ENCODE measurements at regions not wholly inside any gene's neighbourhood (a gene's known extent, or its start where the extent isn't known, plus 50 kb on each side); places are given as distances from the start of the nearest gene placed in this dataset.
A peak's percentile ranks its signal among the peaks of the same experiment; 100 is the strongest.

DNA sequence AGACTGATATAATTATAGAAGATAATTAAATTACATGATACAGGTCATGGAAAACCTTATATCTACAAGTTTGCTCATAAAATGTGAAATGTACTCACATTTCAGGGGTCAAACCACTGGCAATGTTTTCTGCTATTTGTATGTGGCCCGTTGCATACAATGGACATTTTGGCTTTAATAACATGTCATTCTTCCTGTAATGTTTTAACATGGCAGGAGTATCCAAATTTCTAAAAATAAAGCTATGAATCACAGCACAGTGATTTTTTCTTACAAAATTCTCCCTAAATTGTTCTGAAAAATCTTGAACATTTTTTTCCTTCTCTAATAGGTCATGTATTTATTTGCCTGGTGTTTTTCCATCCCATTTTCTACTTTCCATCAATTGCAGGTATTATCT, 305.7 kb downstream of the SMOC2 start:
- Histone ChIP-seq H3K36me3 (ENCODE audit: control insufficient read depth, insufficient read depth, low read length) (no peaks in the 10 kb centered on the region), H3K27me3 (replicated peaks; ENCODE audit: control insufficient read depth, insufficient read depth, low read length) (no peaks in the 10 kb centered on the region), H3K4me1 (peaks cover 16% of the 10 kb centered on the region), H3K9me3 (no peaks in the 10 kb centered on the region), H3K4me3 (ENCODE audit: low read depth, low read length) (no peak overlapping the region)
- BruUV-seq (replicated peaks) = no TSS peak
- Mint-ChIP-seq H3K36me3 (ENCODE audit: insufficient read depth, unreplicated experiment) (no peaks in the 10 kb centered on the region), H3K4me3 (ENCODE audit: unreplicated experiment) (no peak overlapping the region), H3K27ac (ENCODE audit: unreplicated experiment) (peak overlapping the region; percentile 53), H3K4me1 (ENCODE audit: low read depth, unreplicated experiment) (no peaks in the 10 kb centered on the region), H3K27me3 (ENCODE audit: insufficient read depth, unreplicated experiment) (no peaks in the 10 kb centered on the region), H3K9me3 (ENCODE audit: unreplicated experiment) (no peaks in the 10 kb centered on the region)
- TF ChIP-seq, protein P1, sequence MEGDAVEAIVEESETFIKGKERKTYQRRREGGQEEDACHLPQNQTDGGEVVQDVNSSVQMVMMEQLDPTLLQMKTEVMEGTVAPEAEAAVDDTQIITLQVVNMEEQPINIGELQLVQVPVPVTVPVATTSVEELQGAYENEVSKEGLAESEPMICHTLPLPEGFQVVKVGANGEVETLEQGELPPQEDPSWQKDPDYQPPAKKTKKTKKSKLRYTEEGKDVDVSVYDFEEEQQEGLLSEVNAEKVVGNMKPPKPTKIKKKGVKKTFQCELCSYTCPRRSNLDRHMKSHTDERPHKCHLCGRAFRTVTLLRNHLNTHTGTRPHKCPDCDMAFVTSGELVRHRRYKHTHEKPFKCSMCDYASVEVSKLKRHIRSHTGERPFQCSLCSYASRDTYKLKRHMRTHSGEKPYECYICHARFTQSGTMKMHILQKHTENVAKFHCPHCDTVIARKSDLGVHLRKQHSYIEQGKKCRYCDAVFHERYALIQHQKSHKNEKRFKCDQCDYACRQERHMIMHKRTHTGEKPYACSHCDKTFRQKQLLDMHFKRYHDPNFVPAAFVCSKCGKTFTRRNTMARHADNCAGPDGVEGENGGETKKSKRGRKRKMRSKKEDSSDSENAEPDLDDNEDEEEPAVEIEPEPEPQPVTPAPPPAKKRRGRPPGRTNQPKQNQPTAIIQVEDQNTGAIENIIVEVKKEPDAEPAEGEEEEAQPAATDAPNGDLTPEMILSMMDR (IDR thresholded peaks at IDR 0.05; ENCODE audit: insufficient read depth in 1 of 2, low read depth in 1 of 2, low read length in 1 of 2, severe bottlenecking in 1 of 2, unreplicated experiment in 1 of 2) = no peak
- intact Hi-C loops (cut with micrococcal nuclease; ENCODE audit: unreplicated experiment) = loop anchor here (1.0 kb wide), 1 partner anchor 9 kb away; no protein-coding TSS in a partner anchor
- DNase-seq = no peak
- ChIA-PET CTCF (no interaction called here), POLR2A (no interaction called here)

DNA sequence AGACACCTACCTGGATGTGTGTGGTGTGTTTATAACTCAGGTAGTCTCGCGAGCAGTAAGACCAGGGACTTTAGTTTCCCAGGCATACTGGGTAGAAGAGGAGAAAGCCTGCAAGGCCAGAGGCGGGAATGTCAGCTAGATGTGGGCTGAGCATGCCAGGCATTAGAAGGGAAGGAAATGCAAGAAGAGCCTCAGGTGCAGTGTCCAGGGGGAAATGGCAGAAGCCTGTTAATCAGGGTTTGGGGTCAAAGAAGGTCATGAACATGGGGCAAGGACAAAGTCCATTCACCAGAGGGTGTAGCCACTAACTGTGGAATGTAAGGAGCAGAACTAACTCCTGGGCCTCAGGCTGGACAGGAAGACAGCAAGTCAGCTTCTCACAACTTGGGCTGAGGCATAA, 305.0 kb downstream of the SMOC2 start:
- no TSS peak for BruUV-seq (replicated peaks)
- Histone ChIP-seq H3K9me3 (no peaks in the 10 kb centered on the region), H3K36me3 (ENCODE audit: control insufficient read depth, insufficient read depth, low read length) (no peaks in the 10 kb centered on the region), H3K27me3 (replicated peaks; ENCODE audit: control insufficient read depth, insufficient read depth, low read length) (no peaks in the 10 kb centered on the region), H3K4me3 (ENCODE audit: low read depth, low read length) (no peak overlapping the region), H3K4me1 (peaks cover 16% of the 10 kb centered on the region)
- H3K27ac Mint-ChIP-seq (ENCODE audit: unreplicated experiment) = no peak overlapping the region
- CTCF ChIA-PET = no interaction called here
- H3K27me3 Mint-ChIP-seq (ENCODE audit: insufficient read depth, unreplicated experiment) = no peaks in the 10 kb centered on the region
- no peaks in the 10 kb centered on the region for H3K36me3 Mint-ChIP-seq (ENCODE audit: insufficient read depth, unreplicated experiment)
- POLR2A ChIA-PET = no interaction called here
- TF ChIP-seq, protein P1 (IDR thresholded peaks at IDR 0.05; ENCODE audit: insufficient read depth in 1 of 2, low read depth in 1 of 2, low read length in 1 of 2, severe bottlenecking in 1 of 2, unreplicated experiment in 1 of 2) = no peak
- intact Hi-C loops (cut with micrococcal nuclease; ENCODE audit: unreplicated experiment) = loop anchor here (1.0 kb wide), 1 partner anchor 9 kb away; no protein-coding TSS in a partner anchor
- H3K9me3 Mint-ChIP-seq (ENCODE audit: unreplicated experiment) = no peaks in the 10 kb centered on the region
- DNase-seq = peak; percentile 59 to 67
- H3K4me1 Mint-ChIP-seq (ENCODE audit: low read depth, unreplicated experiment) = no peaks in the 10 kb centered on the region
- H3K4me3 Mint-ChIP-seq (ENCODE audit: unreplicated experiment) = no peak overlapping the region

DNA sequence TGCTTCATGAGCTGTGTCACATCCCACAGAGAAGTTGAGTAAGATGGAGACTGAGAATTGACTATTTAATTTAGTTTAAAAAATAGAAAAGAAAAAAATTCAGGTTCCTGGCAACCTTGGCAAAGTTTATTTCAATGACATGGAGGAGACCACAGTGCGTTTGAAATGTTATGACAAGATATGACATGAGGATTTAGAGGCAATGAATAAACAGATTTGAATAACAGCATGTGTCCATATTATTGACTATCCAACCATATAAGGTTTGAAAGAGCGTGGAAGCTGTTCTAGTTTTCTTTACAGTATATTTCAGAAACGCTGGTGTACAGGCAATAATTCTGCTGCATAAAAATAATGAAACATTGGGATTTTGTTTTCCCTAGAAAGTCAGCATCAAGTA, 303.9 kb downstream of the SMOC2 start:
- Mint-ChIP-seq H3K36me3 (ENCODE audit: insufficient read depth, unreplicated experiment) (no peaks in the 10 kb centered on the region), H3K4me1 (ENCODE audit: low read depth, unreplicated experiment) (no peaks in the 10 kb centered on the region), H3K9me3 (ENCODE audit: unreplicated experiment) (no peaks in the 10 kb centered on the region), H3K27me3 (ENCODE audit: insufficient read depth, unreplicated experiment) (no peaks in the 10 kb centered on the region), H3K4me3 (ENCODE audit: unreplicated experiment) (no peak overlapping the region), H3K27ac (ENCODE audit: unreplicated experiment) (no peak overlapping the region)
- Histone ChIP-seq H3K4me3 (ENCODE audit: low read depth, low read length) (no peak overlapping the region), H3K27me3 (replicated peaks; ENCODE audit: control insufficient read depth, insufficient read depth, low read length) (no peaks in the 10 kb centered on the region), H3K9me3 (no peaks in the 10 kb centered on the region; the same call in 1 of the 2 replicates), H3K36me3 (ENCODE audit: control insufficient read depth, insufficient read depth, low read length) (no peaks in the 10 kb centered on the region), H3K4me1 (peaks cover 16% of the 10 kb centered on the region)
- TF ChIP-seq, protein P1 (IDR thresholded peaks at IDR 0.05; ENCODE audit: insufficient read depth in 1 of 2, low read depth in 1 of 2, low read length in 1 of 2, severe bottlenecking in 1 of 2, unreplicated experiment in 1 of 2) = no peak
- ChIA-PET CTCF (no interaction called here), POLR2A (no interaction called here)
- DNase-seq = no peak
- intact Hi-C loops (cut with micrococcal nuclease; ENCODE audit: unreplicated experiment) = no loop called here
- BruUV-seq (replicated peaks) = no TSS peak
